ENCODE measurements at regions not wholly inside any gene's neighbourhood (a gene's known extent, or its start where the extent isn't known, plus 50 kb on each side); places are given as distances from the start of the nearest gene placed in this dataset.

GRCh38 chr7:125512373-125512772 is 582.7 kb upstream of the POT1 start:
- Histone ChIP-seq H3K9ac (no peak overlapping the region), H3K36me3 (no peaks in the 10 kb centered on the region), H3K4me3 (no peak overlapping the region), H3K79me2 (ENCODE audit: low read depth) (no peaks in the 10 kb centered on the region), H2AFZ (replicated peaks) (no peak overlapping the region), H3F3A (ENCODE audit: low read depth) (no peaks in the 10 kb centered on the region), H3K27ac (no peak overlapping the region), H3K9me3 (ENCODE audit: low read depth) (no peaks in the 10 kb centered on the region), H3K4me2 (no peak overlapping the region), H3K27me3 (no peaks in the 10 kb centered on the region), H3K4me1 (no peaks in the 10 kb centered on the region), H4K20me1 (ENCODE audit: low read depth) (no peaks in the 10 kb centered on the region)
- TF ChIP-seq CTCF (IDR thresholded peaks at IDR 0.05) (no peak), EZH2phosphoT487 (IDR thresholded peaks at IDR 0.05) (no peak), EZH2 (IDR thresholded peaks at IDR 0.05) (no peak)
- H3K36me3 Mint-ChIP-seq: no peaks in the 10 kb centered on the region
- DNase-seq (ENCODE audit: low spot score): no peak
- no peak overlapping the region for H3K27ac Mint-ChIP-seq
- H3K9me3 Mint-ChIP-seq: no peaks in the 10 kb centered on the region
- no peaks in the 10 kb centered on the region for H3K4me1 Mint-ChIP-seq
- no peak overlapping the region for H3K4me3 Mint-ChIP-seq
- H3K27me3 Mint-ChIP-seq (ENCODE audit: insufficient read depth, low read depth): no peaks in the 10 kb centered on the region

- Mint-ChIP-seq H3K9me3 (no peaks in the 10 kb centered on the region), H3K27me3 (ENCODE audit: insufficient read depth, low read depth) (peaks cover under 1% of the 10 kb centered on the region), H3K4me3 (no peak overlapping the region), H3K4me1 (no peaks in the 10 kb centered on the region), H3K27ac (no peak overlapping the region), H3K36me3 (no peaks in the 10 kb centered on the region)
- H3F3A ChIP-seq (ENCODE audit: low read depth): no peaks in the 10 kb centered on the region
- H3K36me3 ChIP-seq: no peaks in the 10 kb centered on the region
- no peak overlapping the region for H3K27ac ChIP-seq
- no peak for DNase-seq (ENCODE audit: low spot score)
- H3K9me3 ChIP-seq (ENCODE audit: low read depth): no peaks in the 10 kb centered on the region
- no peaks in the 10 kb centered on the region for H3K79me2 ChIP-seq (ENCODE audit: low read depth)
- no peaks in the 10 kb centered on the region for H3K4me1 ChIP-seq
- no peaks in the 10 kb centered on the region for H3K27me3 ChIP-seq
- H2AFZ ChIP-seq (replicated peaks): no peak overlapping the region
- H3K9ac ChIP-seq: no peak overlapping the region
- H3K4me3 ChIP-seq: no peak overlapping the region
- TF ChIP-seq EZH2 (IDR thresholded peaks at IDR 0.05) (no peak), EZH2phosphoT487 (IDR thresholded peaks at IDR 0.05) (no peak), CTCF (IDR thresholded peaks at IDR 0.05) (no peak)
- H4K20me1 ChIP-seq (ENCODE audit: low read depth): no peaks in the 10 kb centered on the region
- H3K4me2 ChIP-seq: no peak overlapping the region
These were observed 581.7 kb upstream of the POT1 start for GRCh38 chr7:125511310-125511709.

GRCh38 chr7:125506331-125506730 is 576.7 kb upstream of the POT1 start:
- Histone ChIP-seq H3K9me3 (ENCODE audit: low read depth) (no peaks in the 10 kb centered on the region), H3K27ac (no peak overlapping the region), H3K4me2 (no peak overlapping the region), H3K27me3 (no peaks in the 10 kb centered on the region), H3K79me2 (ENCODE audit: low read depth) (no peaks in the 10 kb centered on the region), H3K9ac (no peak overlapping the region), H3F3A (ENCODE audit: low read depth) (no peaks in the 10 kb centered on the region), H3K4me1 (peaks cover 7% of the 10 kb centered on the region), H2AFZ (replicated peaks) (no peak overlapping the region), H3K4me3 (no peak overlapping the region), H4K20me1 (ENCODE audit: low read depth) (no peaks in the 10 kb centered on the region), H3K36me3 (no peaks in the 10 kb centered on the region)
- Mint-ChIP-seq H3K27ac (peak overlapping the region; percentile 42), H3K4me1 (peaks cover 4% of the 10 kb centered on the region), H3K36me3 (no peaks in the 10 kb centered on the region), H3K9me3 (no peaks in the 10 kb centered on the region), H3K27me3 (ENCODE audit: insufficient read depth, low read depth) (peaks cover 2% of the 10 kb centered on the region), H3K4me3 (no peak overlapping the region)
- DNase-seq (ENCODE audit: low spot score): no peak
- TF ChIP-seq EZH2 (IDR thresholded peaks at IDR 0.05): no peak
- TF ChIP-seq EZH2phosphoT487 (IDR thresholded peaks at IDR 0.05): no peak
- no peak for TF ChIP-seq CTCF (IDR thresholded peaks at IDR 0.05)
